DND-41 (cell line): ENCODE measurements at regions not wholly inside any gene's neighbourhood (a gene's known extent, or its start where the extent isn't known, plus 50 kb on each side); places are given as distances from the start of the nearest gene placed in this dataset.

Experiments used
- ATAC-seq: fragments of 200-7000 bp; cut with Tn5 transposase; 3 replicates; pipeline ENCODE4 v1.9.1; 2021; ENCODE audit warnings: low read depth; ENCODE audit not compliant: insufficient read depth
- DNase-seq: peaks from one replicate; pipeline ENCODE4 v3.0.0-alpha.2; 2020
- H2AFZ ChIP-seq: 2 replicates; pipeline ENCODE4 v1.6.0; 2012; ENCODE audit warnings: low read depth, low read length
- H3K27ac ChIP-seq: 2 replicates; pipeline ENCODE4 v1.5.1; 2012; ENCODE audit warnings: low read length, inconsistent platforms
- H3K27me3 ChIP-seq: fragments of 200-600 bp; sonication (generic); 2 replicates; pipeline ENCODE4 v1.6.0; 2012; ENCODE audit warnings: low read length, mild to moderate bottlenecking, inconsistent platforms; ENCODE audit not compliant: insufficient read depth, poor library complexity
- H3K36me3 ChIP-seq: 2 replicates; pipeline ENCODE4 v1.5.1; 2012; ENCODE audit warnings: low read length, inconsistent platforms; ENCODE audit not compliant: insufficient read depth
- H3K4me1 ChIP-seq: 2 replicates; pipeline ENCODE4 v1.5.1; 2012; ENCODE audit warnings: mild to moderate bottlenecking, low read length; ENCODE audit not compliant: insufficient read depth
- H3K4me2 ChIP-seq: 2 replicates; pipeline ENCODE4 v1.6.0; 2012; ENCODE audit warnings: mild to moderate bottlenecking, moderate library complexity, low read length, inconsistent platforms; ENCODE audit not compliant: insufficient read depth
- H3K4me3 ChIP-seq, 2 experiments: fragments of 200-600 bp in 1 of 2; shearing (Covaris generic) in 1 of 2; 2 replicates each; pipeline ENCODE4 v1.5.1; 2012 to 2016; ENCODE audit warnings: inconsistent platforms in 2 of 2, low read length in 2 of 2, mild to moderate bottlenecking in 2 of 2, low read depth in 1 of 2, moderate library complexity in 1 of 2
- H3K79me2 ChIP-seq: 2 replicates; pipeline ENCODE4 v1.6.0; 2012; ENCODE audit warnings: low read length, inconsistent platforms; ENCODE audit not compliant: insufficient read depth
- H3K9ac ChIP-seq: 2 replicates; pipeline ENCODE4 v1.6.0; 2012; ENCODE audit warnings: low read depth, mild to moderate bottlenecking, inconsistent platforms, low read length, moderate library complexity
- H3K9me3 ChIP-seq: 2 replicates; pipeline ENCODE4 v1.5.1; 2012; ENCODE audit warnings: low read length, moderate library complexity, mild to moderate bottlenecking, inconsistent platforms; ENCODE audit not compliant: insufficient read depth, severe bottlenecking
- H4K20me1 ChIP-seq: 2 replicates; pipeline ENCODE4 v1.6.0; 2012; ENCODE audit warnings: low read length; ENCODE audit not compliant: insufficient read depth
- EZH2 ChIP-seq: IDR thresholded peaks from 3 replicates; pipeline ENCODE4 v1.6.1; 2012; ENCODE audit warnings: borderline replicate concordance, low read depth, mild to moderate bottlenecking, moderate library complexity, low read length, inconsistent platforms; ENCODE audit not compliant: severe bottlenecking
- TF ChIP-seq, protein P1 (sequence below): IDR thresholded peaks from 2 replicates; pipeline ENCODE4 v1.5.1; 2012; ENCODE audit warnings: borderline replicate concordance, low read length, moderate library complexity, mild to moderate bottlenecking; ENCODE audit not compliant: poor library complexity, severe bottlenecking; ENCODE audit errors: extremely low read depth

DNA sequence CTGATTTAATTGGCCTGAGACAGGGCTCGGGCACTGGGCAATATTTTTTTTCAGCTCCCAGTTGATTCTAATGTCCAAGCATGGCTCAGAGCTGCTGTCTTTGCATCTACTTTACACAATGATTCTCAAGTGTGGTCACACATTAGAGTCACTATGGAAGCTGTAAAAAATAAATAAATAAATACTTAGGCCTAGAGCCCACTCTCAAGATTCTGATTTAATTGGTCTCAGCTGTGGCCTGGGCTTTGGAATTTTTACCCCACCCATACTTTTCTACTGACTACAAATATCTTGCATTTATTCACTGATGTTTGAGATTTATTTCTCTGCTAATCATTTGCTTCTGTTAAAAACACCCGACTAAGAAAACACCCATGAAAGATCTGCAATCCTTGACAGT lies 145.7 kb upstream of the SRD5A2 start:
- no peaks in the 10 kb centered on the region for H3K36me3 ChIP-seq
- H3K9me3 ChIP-seq: no peaks in the 10 kb centered on the region
- DNase-seq (no peak), ATAC-seq (no peak)
- H3K9ac ChIP-seq: no peak overlapping the region
- no peak overlapping the region for H2AFZ ChIP-seq
- H3K4me1 ChIP-seq: no peaks in the 10 kb centered on the region
- no peak overlapping the region for H3K27ac ChIP-seq
- H3K4me3 ChIP-seq: no peak overlapping the region
- H3K4me2 ChIP-seq: no peak overlapping the region
- no peak for TF ChIP-seq EZH2
- TF ChIP-seq, protein P1, sequence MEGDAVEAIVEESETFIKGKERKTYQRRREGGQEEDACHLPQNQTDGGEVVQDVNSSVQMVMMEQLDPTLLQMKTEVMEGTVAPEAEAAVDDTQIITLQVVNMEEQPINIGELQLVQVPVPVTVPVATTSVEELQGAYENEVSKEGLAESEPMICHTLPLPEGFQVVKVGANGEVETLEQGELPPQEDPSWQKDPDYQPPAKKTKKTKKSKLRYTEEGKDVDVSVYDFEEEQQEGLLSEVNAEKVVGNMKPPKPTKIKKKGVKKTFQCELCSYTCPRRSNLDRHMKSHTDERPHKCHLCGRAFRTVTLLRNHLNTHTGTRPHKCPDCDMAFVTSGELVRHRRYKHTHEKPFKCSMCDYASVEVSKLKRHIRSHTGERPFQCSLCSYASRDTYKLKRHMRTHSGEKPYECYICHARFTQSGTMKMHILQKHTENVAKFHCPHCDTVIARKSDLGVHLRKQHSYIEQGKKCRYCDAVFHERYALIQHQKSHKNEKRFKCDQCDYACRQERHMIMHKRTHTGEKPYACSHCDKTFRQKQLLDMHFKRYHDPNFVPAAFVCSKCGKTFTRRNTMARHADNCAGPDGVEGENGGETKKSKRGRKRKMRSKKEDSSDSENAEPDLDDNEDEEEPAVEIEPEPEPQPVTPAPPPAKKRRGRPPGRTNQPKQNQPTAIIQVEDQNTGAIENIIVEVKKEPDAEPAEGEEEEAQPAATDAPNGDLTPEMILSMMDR: no peak
- H4K20me1 ChIP-seq: no peaks in the 10 kb centered on the region
- no peaks in the 10 kb centered on the region for H3K79me2 ChIP-seq
- H3K27me3 ChIP-seq: no peaks in the 10 kb centered on the region

DNA sequence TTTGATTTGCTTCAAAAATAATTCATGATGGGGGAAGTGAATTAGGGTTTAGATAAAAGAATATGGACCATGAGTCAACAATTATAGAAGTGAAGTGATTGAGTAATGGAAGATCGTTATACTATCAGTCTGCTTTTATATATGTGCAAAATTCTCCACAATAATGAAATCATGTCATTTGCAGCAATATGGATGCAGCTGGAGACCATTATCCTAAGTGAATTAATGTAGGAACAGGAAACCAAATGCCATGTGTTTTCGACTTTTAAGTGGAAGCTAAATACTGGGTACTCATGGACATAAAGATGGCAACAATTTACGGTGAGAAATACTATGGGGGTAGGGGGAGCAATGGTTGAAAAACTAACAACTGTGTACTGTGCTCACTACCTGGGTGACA lies 144.7 kb upstream of the SRD5A2 start:
- H3K4me3 ChIP-seq: no peak overlapping the region
- DNase-seq: no peak
- no peak overlapping the region for H3K9ac ChIP-seq
- H3K27ac ChIP-seq: no peak overlapping the region
- no peaks in the 10 kb centered on the region for H3K27me3 ChIP-seq
- no peak for ATAC-seq
- no peaks in the 10 kb centered on the region for H3K9me3 ChIP-seq
- no peaks in the 10 kb centered on the region for H3K4me1 ChIP-seq
- no peak for TF ChIP-seq EZH2
- TF ChIP-seq, protein P1: no peak
- no peaks in the 10 kb centered on the region for H3K36me3 ChIP-seq
- no peaks in the 10 kb centered on the region for H4K20me1 ChIP-seq
- no peak overlapping the region for H3K4me2 ChIP-seq
- no peaks in the 10 kb centered on the region for H3K79me2 ChIP-seq
- no peak overlapping the region for H2AFZ ChIP-seq

- H3K27me3 ChIP-seq: no peaks in the 10 kb centered on the region
- no peak overlapping the region for H3K4me3 ChIP-seq
- no peak overlapping the region for H2AFZ ChIP-seq
- H3K9ac ChIP-seq: no peak overlapping the region
- H4K20me1 ChIP-seq: no peaks in the 10 kb centered on the region
- H3K36me3 ChIP-seq: no peaks in the 10 kb centered on the region
- no peaks in the 10 kb centered on the region for H3K4me1 ChIP-seq
- DNase-seq: no peak
- TF ChIP-seq, protein P1: no peak
- TF ChIP-seq EZH2: no peak
- no peak for ATAC-seq
- no peak overlapping the region for H3K4me2 ChIP-seq
- no peak overlapping the region for H3K27ac ChIP-seq
- H3K79me2 ChIP-seq: no peaks in the 10 kb centered on the region
- H3K9me3 ChIP-seq: no peaks in the 10 kb centered on the region
These were observed 131.0 kb upstream of the SRD5A2 start for GRCh38 chr2:31711737-31712136.

- Histone ChIP-seq H3K79me2 (no peaks in the 10 kb centered on the region), H3K27me3 (no peaks in the 10 kb centered on the region), H2AFZ (no peak overlapping the region), H3K9ac (no peak overlapping the region), H3K36me3 (no peaks in the 10 kb centered on the region), H3K4me1 (no peaks in the 10 kb centered on the region), H3K4me3 (no peak overlapping the region), H3K9me3 (no peaks in the 10 kb centered on the region), H4K20me1 (no peaks in the 10 kb centered on the region), H3K27ac (no peak overlapping the region), H3K4me2 (no peak overlapping the region)
- DNase-seq (no peak), ATAC-seq (no peak)
- TF ChIP-seq, protein P1: no peak
- TF ChIP-seq EZH2: no peak
These were observed 129.4 kb upstream of the SRD5A2 start for GRCh38 chr2:31710121-31710520.
